HG02610 (cell line): ENCODE measurements at regions not wholly inside any gene's neighbourhood (a gene's known extent, or its start where the extent isn't known, plus 50 kb on each side); places are given as distances from the start of the nearest gene placed in this dataset.
"Not testable (repeated sequence)": the region's sequence is repeated elsewhere in the genome, so short reads cannot be mapped to it uniquely, and the experiment has no call there.

Source experiments
- ATAC-seq: cut with Tn5 transposase; IDR thresholded peaks from one replicate; pipeline ENCODE4 v1.9.1; 2021; ENCODE audit warnings: mild to moderate bottlenecking, moderate library complexity; ENCODE audit not compliant: unreplicated experiment

DNA sequence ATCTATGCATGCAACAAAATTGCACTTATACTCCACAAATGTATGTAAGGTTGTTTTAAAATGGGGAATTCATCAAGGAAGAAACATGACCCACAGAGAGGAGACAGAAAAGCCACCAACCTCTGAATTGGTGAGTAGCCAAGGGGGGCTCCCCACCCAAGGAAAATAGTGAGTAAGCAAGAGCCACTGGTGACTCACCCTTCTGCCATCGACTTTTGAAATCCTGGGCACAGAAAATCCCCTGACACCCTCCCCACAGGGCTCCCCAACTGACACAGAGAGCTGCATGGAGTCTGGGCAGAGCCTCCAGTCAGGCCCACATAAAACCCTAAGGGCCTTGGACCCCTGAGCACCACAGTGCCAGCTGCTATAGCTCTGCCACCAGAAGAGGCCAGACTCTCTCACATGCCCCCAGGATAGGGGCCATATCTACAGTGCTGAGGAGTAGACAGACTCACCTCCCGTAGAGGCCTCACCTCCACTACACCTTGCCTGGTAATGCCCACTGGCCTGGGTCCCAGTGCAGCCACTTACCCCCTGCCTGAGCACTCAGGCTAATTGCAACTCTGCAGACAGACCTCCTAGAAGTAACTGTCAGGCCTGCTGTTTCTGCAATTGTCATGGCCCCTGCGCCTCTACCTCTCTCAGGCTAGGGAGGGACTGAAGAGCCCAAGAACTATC is 244.7 kb upstream of the WSB1 start:
- no peak for ATAC-seq

DNA sequence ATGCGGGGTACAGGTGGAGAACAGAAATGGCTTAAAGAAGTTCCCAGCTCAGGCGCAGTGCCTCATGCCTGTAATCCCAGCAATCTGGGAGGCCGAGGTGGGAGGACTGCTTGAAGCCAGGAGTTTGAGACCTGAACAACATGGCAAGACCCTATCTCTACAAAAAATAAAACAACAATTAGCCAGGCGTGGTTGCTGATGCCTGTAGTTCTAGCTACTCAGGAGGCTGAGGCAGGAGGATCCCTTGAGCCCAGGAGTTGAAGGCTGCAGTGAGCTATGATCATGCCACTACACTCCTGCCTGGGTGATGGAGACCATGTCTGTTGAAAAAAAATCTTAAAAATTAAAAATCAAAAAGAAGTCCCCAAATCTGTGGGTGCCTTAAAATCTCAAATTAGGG is 228.3 kb upstream of the WSB1 start:
- no peak for ATAC-seq

DNA sequence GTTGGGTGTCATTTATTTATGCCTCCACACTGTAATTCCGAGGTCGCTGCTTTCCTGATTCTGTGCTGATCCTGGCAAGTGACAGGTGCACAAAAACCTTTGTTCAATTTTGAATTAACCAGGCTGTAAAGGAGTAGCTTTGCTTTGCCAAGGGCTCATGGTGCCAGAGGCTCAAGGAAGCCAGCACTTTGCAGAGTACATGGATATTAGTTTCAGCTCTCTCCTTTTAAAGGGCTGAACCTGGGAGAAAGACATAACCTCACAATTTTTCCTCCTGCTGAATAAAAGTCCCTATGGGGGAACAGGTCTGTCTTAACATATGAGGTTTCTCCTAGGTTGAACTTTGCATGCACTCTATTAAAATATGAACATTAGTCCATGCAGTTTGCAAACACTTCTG is 227.6 kb upstream of the WSB1 start:
- no peak for ATAC-seq

DNA sequence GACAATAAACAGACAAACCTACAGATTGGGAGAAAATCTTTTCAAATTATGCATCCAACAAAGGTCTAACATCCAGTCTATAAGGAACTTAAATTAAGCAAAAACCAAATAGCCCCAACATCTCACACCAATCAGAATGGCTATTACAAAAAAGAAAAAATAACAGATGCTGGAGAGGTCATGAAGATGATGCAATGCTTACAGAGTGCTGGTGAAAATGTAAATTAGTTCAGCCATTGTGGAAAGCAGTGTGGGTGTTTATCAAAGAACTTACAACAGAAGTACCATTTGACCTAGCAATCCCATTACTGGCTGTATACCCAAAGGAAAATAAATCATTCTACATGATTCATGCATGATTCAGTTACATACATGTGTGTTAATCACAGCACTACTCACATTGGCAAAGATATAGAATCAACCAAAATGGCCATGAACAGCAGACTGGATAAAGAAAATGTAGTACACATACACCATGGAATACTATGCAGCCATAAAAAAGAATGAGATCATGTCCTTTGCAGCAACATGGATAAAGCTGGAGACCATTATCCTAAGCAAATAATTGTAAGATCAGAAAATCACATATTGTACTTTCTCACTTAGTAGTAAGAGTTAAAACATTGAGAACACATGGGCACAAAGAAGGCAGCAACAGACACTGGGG is 223.9 kb upstream of the WSB1 start:
- no peak for ATAC-seq

DNA sequence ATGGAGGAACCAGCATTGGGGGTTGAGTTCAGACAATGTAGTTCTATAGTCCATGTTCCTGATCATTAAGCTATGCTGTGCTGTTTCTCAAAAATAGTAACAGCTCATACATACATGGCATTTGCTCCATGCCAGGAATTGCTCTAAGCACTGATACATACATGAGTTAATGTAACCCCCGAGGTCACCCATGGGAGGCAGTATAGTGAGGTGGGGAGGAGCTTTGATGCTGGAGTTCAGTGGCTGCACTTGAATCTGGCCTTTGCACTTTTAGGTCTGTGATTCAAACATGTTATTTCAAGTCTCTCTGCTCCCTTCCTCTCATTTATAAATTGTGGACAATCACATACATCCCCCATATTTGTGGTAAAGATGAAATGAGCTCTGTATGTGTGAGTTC is 223.1 kb upstream of the WSB1 start:
- no peak for ATAC-seq

DNA sequence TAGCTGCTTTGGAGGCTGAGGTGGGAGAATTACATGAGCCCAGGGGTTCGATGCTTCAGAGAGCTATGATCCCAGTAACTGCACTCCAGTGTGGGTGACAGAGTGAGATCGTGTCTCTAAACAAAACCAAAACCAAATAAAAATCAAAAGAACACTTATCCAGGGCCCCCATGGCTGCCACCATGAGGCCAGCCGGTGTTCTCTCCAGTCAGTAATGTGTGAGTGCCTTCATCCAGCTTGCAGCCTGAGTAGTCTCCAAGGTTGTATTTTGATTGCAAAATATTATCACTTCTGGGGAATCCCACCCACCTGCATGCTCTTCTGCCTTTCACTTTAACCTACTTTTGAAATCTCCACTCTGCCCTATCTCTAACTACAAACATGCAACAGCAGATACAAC is 221.0 kb upstream of the WSB1 start:
- ATAC-seq, result no peak

DNA sequence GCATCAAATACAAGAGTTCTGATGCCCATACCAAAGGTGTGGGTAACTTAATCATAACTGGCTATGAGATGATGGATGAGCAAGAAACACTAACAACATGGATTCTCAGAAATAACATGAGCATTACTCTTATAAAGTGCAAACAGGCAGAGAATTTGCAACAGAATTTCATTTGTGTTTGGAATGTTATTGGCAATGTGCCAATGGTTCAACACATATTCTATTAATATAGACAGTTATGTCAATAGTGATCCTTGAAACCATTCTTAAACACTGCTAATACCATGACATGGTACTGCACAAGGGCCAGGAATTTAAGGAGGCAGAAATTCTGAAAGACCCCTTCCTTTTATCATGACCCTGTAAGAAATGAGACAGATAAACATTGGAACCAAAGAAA is 217.1 kb upstream of the WSB1 start:
- no peak for ATAC-seq

DNA sequence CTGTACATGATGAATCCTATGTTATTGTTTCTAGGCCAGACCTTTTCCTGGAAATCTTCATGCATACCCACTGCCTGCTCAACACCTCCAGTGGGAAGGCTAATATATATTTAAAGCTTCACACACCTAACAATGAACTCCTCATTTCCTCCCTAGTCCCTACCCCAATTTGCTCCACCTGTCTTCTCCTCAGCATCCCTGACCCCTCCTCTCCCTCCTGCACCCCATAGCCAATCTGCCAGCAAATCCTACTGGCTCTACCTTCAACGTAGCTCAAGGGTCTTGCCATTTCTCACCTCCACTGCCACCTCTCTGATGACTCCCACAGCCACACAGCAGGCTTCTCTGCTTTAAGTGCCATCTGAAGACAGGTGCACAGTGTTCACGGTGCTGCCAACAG is 215.6 kb upstream of the WSB1 start:
- no peak for ATAC-seq

DNA sequence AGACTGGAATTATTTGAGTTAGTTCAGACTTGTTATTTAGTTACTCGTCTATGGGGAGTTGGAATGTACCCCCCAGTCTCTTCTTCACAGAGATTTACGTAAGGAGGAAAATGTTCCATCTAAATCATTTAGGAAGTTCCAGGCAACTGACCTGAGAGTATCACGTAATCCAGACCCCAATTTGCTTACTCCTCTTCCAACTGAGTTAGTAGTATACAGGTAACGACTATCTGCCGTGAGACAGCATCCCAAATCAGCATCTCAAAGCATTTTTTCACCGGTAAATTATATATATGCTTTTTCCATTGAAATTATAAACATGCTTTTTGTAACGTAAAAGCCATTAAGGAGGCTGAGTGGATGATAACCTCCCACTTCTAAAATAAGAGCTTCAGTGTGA is 214.3 kb upstream of the WSB1 start:
- no peak for ATAC-seq

DNA sequence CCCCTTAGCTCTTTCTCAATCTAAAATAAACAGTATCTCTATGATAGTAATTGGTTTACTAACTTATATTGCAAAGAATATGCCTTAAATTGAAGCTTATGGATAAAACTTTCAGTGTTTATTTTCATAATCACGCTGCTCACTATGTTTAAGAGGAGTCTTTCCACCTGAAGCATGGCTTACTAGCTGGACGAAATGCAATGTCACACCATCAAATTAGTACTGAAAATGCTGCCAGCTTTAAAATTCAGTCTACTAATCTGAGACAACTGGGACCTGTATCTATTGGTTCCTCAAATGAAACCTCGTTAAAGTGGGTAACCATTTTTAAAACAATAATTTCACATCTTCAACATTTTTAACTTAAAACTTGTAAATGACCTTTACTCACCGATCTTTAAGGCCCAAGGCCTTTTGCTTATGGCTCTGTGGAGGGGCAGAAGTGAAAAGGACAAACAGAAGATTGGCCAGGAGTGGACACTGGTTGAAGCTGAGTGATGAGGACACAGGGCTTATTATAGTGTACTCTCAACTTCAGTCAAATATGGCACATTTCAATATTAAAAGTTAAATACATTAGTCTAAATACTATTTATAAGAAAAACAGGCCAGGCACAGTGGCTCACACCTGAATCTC is 212.8 kb upstream of the WSB1 start:
- no peak for ATAC-seq

DNA sequence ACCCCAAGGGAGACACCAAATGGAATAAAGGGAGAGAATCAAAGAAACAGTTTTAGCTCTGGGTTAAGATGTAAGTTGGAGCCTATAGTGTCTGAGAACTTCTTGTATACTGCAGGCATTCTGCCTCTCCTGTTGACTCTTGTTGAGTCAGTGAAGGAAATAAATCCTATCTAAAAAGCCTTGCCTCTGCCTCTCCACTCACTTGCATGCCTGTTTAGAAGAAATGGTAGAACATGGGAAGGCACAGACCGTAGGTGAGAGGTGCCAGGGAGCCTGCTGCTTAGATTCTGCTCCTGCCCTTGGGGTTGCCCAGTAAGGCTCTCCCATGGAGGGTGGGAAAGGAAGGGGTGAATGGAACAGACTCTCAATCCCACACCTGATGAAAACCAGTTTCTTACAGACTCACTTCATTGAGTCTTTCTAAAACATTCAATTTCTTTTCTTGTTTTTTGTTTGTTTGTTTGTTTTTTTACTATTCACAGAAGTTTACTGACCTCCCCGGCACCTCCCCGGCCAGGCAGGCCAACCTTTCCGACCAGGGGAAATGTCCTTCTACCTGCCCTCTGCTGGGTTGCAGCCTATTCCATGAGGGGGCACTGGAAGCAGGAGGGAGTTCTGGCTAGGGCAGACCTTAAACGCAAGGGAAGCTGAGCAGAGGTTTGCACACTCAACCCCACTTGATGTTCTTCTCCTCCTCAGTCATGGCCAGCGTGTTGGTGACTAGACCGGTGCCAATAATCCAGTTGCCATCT is 211.7 kb upstream of the WSB1 start:
- ATAC-seq, result no peak

DNA sequence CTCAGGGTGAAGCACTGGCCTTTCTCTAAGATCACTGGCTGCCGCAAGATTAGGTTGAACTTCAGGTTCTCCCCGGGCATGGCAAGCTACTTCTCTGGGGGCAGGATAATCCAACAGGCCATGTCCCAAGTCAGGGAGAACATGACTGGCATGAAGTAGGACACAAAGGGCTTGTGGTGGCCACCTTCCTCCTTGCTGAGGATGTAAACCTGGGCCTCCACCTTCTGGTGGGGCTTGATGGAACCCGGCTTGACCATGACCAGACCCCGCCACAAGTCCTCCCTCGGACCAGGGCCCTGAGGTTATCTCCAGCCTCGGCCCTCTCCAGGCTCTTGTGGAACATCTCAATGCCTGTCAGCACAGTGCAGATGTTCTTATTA is 211.1 kb upstream of the WSB1 start:
- no peak for ATAC-seq

DNA sequence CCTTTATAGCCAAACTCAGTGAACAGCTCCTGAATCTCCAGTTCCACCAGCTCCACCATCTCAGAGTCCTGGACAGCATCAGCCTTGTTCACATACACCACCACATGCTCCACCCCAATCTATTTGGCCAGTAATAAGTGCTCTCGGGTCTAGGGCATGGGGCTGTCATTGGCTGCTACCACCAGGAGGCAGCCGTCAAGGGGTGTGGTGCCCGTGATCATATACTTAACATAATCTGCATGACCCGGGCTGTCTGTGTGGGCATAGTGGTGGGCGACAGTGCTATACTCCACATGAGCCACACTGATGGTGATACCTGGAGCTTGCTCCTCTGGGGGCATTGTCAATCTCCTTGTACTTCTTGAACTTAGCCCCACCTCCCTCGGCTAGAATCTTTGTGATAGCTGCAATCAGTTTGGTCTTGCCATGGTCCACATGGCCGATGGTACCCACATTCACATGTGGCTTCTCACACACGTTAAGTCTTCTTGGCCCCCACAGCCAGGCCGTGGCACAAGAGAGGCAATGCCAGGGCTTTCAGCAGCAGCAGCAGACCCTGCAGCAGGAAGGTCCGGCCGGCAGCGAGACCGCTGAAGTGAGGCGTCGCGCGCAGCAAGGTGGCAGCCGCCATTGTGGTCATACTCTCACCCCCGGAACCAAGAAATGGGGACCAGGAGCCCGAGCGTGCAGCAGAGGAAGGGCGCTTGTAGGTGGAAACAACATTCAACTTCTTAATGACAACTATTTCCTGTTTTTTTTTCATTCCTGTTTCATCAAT is 210.3 kb upstream of the WSB1 start:
- no peak for ATAC-seq

DNA sequence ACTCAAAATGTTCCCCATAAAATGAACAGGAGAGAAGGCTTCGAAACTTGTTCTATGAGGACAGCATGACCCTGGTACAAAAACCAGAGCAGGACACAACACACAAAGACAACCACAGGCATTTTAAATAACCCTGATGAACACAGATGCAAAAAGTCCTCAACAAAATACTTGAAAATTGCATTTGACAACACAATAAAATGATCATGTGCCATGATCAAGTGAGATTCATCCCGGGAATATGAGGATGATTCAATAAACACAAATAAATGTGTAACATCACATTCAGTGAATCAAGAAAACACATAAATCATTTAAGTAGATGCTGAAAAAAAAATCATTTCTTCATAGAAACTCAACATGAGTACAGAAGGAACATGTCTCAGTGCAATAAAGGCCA is 208.4 kb upstream of the WSB1 start:
- no peak for ATAC-seq

DNA sequence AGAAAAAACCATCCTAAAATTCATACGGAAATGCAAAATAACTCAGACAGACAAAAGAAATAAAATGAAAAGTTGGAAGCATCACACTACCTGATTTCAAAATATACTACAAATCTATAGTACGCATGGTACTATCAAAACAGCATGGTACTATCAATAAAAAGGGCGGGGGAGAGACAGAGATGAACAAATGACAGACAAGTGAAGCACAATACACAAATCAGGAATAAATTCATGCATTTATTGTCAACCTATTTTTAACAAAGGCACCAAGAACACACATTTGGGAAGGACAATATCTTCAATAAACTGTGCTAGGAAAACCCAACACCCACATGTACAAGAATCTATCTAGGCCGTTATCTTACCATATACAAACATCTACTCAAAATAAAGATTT is 207.4 kb upstream of the WSB1 start:
- ATAC-seq, result no peak

DNA sequence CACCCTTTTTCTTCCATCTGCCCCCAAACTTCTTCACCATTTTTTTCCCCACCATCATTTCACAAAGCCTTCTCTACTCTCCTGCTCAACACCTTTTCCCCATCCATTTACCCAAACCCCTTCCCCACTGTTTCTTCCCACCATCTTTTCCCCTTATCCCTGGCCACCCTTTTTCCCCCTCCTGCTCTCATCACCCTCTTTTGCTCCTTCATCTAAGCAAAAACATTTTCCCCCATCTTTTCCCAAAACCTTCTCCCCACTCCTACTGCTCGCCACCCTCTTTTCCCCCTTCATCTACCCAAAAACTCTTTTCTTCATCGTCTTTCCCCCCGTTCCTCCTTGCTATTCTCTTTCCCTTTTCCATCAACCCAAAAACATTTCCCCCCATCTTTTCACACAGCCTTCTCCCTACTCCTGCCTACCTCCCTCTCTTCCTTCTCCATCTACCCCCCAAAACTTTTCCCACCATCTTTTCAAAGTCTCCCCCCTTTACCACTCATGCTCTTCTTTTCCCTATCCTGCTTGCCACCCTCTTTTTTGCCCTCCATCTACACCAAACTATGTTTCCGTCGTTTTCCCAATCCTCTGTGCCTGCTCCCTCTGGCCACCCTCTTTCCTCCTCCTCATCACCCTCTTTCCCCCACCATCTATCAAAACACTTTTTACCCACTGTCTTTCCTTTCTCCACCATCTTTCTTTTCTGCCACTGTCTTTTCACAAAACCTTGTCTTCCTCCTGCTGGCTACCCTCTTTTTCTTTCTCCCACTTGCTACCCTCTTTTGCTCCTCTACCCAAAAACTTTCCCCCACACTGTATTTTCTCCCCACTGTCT is 205.8 kb upstream of the WSB1 start:
- ATAC-seq, result no peak

DNA sequence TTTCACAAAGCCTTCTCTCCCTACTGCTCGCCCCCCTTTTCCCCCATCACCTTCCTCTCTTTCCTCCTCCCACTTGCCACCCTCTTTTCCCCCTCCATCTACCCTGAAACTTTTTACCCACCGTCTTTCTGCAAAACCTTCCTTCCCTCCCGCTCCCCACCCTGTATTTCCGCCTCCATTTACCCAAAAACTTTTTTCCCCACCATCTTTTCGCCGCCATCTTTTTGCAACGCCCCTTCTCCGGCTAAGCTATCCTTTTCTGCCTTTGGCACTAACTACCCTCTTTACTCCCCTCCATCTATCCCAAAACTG is 205.2 kb upstream of the WSB1 start:
- ATAC-seq, result no peak

DNA sequence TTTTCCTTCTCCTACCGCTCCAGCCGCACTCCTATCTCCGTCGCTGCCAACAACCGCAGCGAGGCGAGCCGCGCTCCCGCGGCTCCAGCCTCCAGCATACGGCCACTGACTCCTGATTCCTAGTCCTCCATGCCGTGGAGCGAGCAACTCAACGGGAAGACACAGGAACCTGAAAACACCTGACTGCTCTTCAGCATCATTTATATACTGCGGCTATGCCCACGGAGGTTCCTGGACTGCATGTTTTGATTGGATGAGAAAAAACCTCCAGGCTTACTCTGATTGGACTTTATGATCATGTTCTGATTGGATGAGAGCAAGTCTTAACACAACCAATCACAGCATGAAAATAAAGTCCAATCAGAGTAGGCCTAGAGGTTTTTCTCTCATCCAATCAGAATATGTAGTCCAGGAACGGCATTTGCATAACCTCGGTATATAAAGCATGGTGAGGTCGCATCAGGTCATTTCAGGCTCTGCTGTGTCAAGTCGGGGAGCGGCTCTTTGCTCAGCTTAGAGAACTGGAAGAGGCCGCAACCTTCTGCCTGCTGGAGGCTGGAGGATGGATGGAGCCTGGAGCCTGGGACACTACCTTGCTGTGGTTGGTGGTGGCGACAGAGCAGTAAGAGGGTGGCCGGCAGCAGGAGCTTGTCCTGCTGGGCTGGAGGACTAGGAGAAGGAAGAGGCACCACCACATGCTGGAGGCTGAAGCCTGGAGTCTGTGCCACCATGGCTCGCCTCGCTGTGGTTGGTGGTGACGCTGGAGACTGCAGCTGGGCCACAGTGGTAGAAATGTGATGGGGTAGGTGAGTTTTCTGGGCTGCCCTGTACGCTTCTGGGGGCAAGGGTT is 204.6 kb upstream of the WSB1 start:
- ATAC-seq, result not testable (repeated sequence)

DNA sequence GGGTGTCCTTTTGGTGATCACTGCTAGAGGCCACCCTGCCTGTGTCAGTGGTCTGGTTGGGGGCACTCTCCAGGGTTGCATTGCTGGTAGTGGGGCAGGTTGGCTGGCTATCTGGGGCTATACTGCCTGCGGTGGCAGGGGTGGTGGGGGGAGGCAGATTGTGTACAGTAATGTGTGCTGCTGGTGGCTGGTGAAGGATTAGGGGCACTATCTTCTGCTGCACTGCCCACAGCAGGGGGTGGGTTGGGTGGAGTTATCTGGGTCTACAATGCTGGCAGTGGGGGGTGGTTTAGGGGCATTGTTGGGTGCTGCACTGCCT is 204.0 kb upstream of the WSB1 start:
- no peak for ATAC-seq
